IPS-15b (cell line): ENCODE measurements at regions not wholly inside any gene's neighbourhood (a gene's known extent, or its start where the extent isn't known, plus 50 kb on each side); places are given as distances from the start of the nearest gene placed in this dataset.
A peak's percentile ranks its signal among the peaks of the same experiment; 100 is the strongest.
"Not testable (repeated sequence)": the region's sequence is repeated elsewhere in the genome, so short reads cannot be mapped to it uniquely, and the experiment has no call there.

Experiments used
- H3K27me3 ChIP-seq: one replicate; pipeline ENCODE4 v1.6.1; 2013; ENCODE audit warnings: low read length; ENCODE audit not compliant: control insufficient read depth, insufficient read depth
- H3K36me3 ChIP-seq: one replicate; pipeline ENCODE4 v1.6.1; 2013; ENCODE audit warnings: low read length; ENCODE audit not compliant: control insufficient read depth, insufficient read depth
- H3K4me1 ChIP-seq: one replicate; pipeline ENCODE4 v1.6.1; 2013; ENCODE audit warnings: mild to moderate bottlenecking, low read length; ENCODE audit not compliant: control insufficient read depth, insufficient read depth
- H3K4me3 ChIP-seq: one replicate; pipeline ENCODE4 v1.5.1; 2013; ENCODE audit warnings: low read depth, low read length
- H3K9ac ChIP-seq: one replicate; pipeline ENCODE4 v1.6.1; 2013; ENCODE audit warnings: low read depth, mild to moderate bottlenecking, low read length
- H3K9me3 ChIP-seq: one replicate; pipeline ENCODE4 v1.6.1; 2013; ENCODE audit warnings: mild to moderate bottlenecking, low read length; ENCODE audit not compliant: control insufficient read depth, insufficient read depth

DNA sequence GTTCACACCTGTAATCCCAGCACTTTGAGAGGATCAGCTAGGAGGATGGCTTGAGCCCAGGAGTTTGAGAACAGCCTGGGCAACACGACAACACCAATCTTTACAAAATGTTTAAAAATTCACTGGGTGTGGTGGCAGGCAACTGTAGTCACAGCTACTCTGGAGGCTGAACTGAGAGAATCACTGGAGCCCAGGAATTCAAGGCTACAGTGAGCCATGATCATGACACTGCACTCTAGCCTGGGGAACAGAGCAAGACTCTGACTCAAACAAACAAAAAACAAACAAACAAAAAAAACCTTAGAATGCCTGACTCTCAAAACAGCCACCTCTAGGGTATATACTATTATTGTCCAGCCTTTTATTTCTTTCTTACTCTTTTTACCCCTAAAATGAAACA, 56.5 kb upstream of the PAPSS2 start:
- no peaks in the 10 kb centered on the region for H3K27me3 ChIP-seq
- H3K9me3 ChIP-seq = no peaks in the 10 kb centered on the region
- H3K36me3 ChIP-seq = no peaks in the 10 kb centered on the region
- peaks cover 2% of the 10 kb centered on the region for H3K4me1 ChIP-seq
- H3K4me3 ChIP-seq = no peak overlapping the region
- no peak overlapping the region for H3K9ac ChIP-seq

DNA sequence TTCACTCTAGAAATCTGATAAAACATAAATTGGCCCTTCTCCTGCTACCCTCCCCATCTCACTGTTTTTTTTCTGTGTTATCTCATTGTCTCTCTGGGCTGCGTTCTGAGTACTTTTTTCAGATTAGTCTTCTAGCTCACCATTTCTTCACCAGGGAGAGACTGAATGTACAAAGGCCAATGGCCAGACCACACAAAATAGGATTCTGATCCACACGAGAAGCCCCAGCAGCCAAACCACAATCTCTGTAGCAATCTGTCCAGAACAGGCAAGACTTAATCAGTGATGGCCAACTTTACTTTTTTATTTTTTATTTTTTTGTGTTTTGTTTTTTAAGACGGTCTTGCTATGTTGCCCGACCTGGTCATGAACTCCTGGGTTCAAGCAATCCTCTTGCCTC, 55.9 kb upstream of the PAPSS2 start:
- Histone ChIP-seq H3K4me3 (no peak overlapping the region), H3K9ac (no peak overlapping the region), H3K36me3 (no peaks in the 10 kb centered on the region), H3K4me1 (peaks cover 8% of the 10 kb centered on the region), H3K9me3 (no peaks in the 10 kb centered on the region), H3K27me3 (no peaks in the 10 kb centered on the region)

DNA sequence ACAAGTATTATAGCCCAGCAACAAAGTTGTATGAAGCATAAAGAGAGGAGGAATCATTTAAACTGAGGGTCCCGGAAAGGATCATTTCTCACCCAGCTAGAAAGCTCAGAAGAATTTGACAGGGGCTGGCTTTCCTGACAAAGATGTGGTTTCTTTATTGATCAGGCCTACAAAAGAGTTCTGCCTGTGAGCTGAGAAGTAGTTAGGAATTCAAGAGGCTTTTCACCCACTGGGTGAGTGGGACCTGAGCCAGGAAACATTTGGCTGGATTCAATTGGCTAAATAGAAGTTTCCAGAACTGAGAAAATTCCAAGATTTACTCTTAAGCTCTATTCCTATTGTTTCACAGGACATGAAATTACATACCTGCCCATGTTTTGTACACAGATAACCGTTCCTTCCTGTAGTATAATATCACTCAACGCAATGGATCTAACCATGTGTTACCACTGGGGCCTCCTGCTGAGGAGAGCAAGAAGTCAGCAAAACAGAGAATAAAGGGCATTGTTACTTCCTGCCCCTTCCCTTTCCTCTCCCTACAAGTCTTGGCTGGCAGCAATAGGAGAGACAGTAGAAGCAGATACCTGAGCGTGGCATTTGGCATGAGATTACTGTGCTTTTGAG, 53.9 kb upstream of the PAPSS2 start:
- Histone ChIP-seq H3K27me3 (no peaks in the 10 kb centered on the region), H3K9ac (no peak overlapping the region), H3K36me3 (no peaks in the 10 kb centered on the region), H3K4me1 (peaks cover 13% of the 10 kb centered on the region), H3K9me3 (no peaks in the 10 kb centered on the region), H3K4me3 (no peak overlapping the region)

DNA sequence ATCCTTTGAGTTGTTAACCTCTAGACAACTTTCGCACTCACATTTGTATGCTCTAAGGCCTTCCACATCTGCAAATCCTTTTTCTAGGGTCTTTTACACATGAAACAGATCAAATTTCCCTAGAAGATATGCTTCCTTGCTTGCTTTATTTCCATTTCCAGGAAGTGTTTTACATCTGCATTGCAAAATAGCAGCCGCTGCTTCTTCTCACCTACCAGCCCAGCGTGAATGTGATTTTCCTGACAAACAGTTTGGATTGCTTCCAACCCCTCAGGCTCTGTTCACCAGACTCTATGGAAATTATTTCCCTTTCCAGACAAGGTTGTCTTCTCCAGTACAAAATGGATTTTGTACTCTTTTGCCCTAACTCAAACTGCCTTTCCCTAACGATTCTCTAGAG, 50.9 kb upstream of the PAPSS2 start:
- H3K9me3 ChIP-seq = peaks cover 10% of the 10 kb centered on the region

DNA sequence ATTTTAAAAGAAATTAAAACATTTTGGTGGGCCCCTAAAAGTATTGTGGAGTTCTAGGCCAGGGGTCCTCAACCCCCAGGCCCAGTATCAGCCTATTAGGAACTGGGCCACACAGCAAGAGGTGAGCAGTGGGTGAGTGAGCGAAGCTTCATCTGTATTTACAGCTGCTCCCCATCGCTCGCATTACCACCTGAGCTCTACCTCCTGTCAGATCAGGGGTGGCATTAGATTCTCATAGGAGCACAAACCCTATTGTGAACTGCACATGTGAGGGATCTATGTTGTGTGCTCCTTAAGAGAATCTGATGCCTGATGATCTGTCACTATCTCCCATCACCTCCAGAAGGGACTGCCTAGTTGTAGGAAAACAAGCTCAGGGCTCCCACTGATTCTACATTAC, 50.1 kb upstream of the PAPSS2 start:
- H3K4me3 ChIP-seq, H3K9ac ChIP-seq, H3K36me3 ChIP-seq, H3K27me3 ChIP-seq: not testable (repeated sequence)
- H3K9me3 ChIP-seq = peaks cover 10% of the 10 kb centered on the region
- peaks cover 13% of the 10 kb centered on the region for H3K4me1 ChIP-seq

More for the DNA sequence above, 50.9 kb upstream of the PAPSS2 start:
- Histone ChIP-seq H3K9ac (peak overlapping the region; percentile 8), H3K27me3 (no peaks in the 10 kb centered on the region), H3K36me3 (peaks cover 4% of the 10 kb centered on the region), H3K4me1 (peaks cover 13% of the 10 kb centered on the region), H3K4me3 (no peak overlapping the region)
